Osteocyte (in vitro differentiated cells): ENCODE measurements at regions not wholly inside any gene's neighbourhood (a gene's known extent, or its start where the extent isn't known, plus 50 kb on each side); places are given as distances from the start of the nearest gene placed in this dataset.
"Not testable (repeated sequence)": the region's sequence is repeated elsewhere in the genome, so short reads cannot be mapped to it uniquely, and the experiment has no call there.

ENCODE experiments used
- DNase-seq: peaks from one replicate; pipeline ENCODE4 v3.0.0; 2021; ENCODE audit warnings: mixed read lengths; ENCODE audit not compliant: unreplicated experiment; ENCODE audit errors: extremely low spot score
- H3K27ac Mint-ChIP-seq: one replicate; pipeline ENCODE4 v1.8.0; 2021; ENCODE audit warnings: mild to moderate bottlenecking, mixed read lengths; ENCODE audit not compliant: unreplicated experiment
- H3K27me3 Mint-ChIP-seq: one replicate; pipeline ENCODE4 v1.8.0; 2021; ENCODE audit warnings: mixed read lengths; ENCODE audit not compliant: unreplicated experiment
- H3K36me3 Mint-ChIP-seq: one replicate; pipeline ENCODE4 v1.8.0; 2021; ENCODE audit warnings: mixed read lengths; ENCODE audit not compliant: unreplicated experiment
- H3K4me1 Mint-ChIP-seq: one replicate; pipeline ENCODE4 v1.8.0; 2021; ENCODE audit warnings: mixed read lengths; ENCODE audit not compliant: unreplicated experiment
- H3K4me3 Mint-ChIP-seq: one replicate; pipeline ENCODE4 v1.8.0; 2021; ENCODE audit warnings: mild to moderate bottlenecking, moderate library complexity, mixed read lengths; ENCODE audit not compliant: unreplicated experiment
- H3K9me3 Mint-ChIP-seq: one replicate; pipeline ENCODE4 v1.8.0; 2021; ENCODE audit warnings: mixed read lengths; ENCODE audit not compliant: unreplicated experiment
- CTCF ChIP-seq: fragments of 200-600 bp; sonication (generic); IDR thresholded peaks from 2 replicates; pipeline ENCODE4 v1.5.0; 2021; ENCODE audit warnings: antibody characterized with exemption, mild to moderate bottlenecking, moderate library complexity

GRCh38 chr5:116778032-116778431, 203.4 kb upstream of the SEMA6A start:
- peaks cover 4% of the 10 kb centered on the region for H3K9me3 Mint-ChIP-seq
- H3K27ac Mint-ChIP-seq: no peak overlapping the region
- no peak overlapping the region for H3K4me3 Mint-ChIP-seq
- no peak for TF ChIP-seq CTCF
- peaks cover 7% of the 10 kb centered on the region for H3K27me3 Mint-ChIP-seq
- H3K36me3 Mint-ChIP-seq: no peaks in the 10 kb centered on the region
- DNase-seq: no peak
- peaks cover 11% of the 10 kb centered on the region for H3K4me1 Mint-ChIP-seq

GRCh38 chr5:116773926-116774325, 199.3 kb upstream of the SEMA6A start:
- H3K4me1 Mint-ChIP-seq: peaks cover 35% of the 10 kb centered on the region
- H3K36me3 Mint-ChIP-seq: no peaks in the 10 kb centered on the region
- TF ChIP-seq CTCF: no peak
- H3K4me3 Mint-ChIP-seq: no peak overlapping the region
- peaks cover 7% of the 10 kb centered on the region for H3K27me3 Mint-ChIP-seq
- peaks cover 4% of the 10 kb centered on the region for H3K9me3 Mint-ChIP-seq
- DNase-seq: no peak
- H3K27ac Mint-ChIP-seq: no peak overlapping the region

GRCh38 chr5:116772806-116773205, 198.2 kb upstream of the SEMA6A start:
- DNase-seq: no peak
- TF ChIP-seq CTCF: no peak
- no peaks in the 10 kb centered on the region for H3K36me3 Mint-ChIP-seq
- no peak overlapping the region for H3K27ac Mint-ChIP-seq
- peaks cover 4% of the 10 kb centered on the region for H3K9me3 Mint-ChIP-seq
- H3K4me1 Mint-ChIP-seq: peaks cover 26% of the 10 kb centered on the region
- H3K4me3 Mint-ChIP-seq: no peak overlapping the region
- H3K27me3 Mint-ChIP-seq: peaks cover 7% of the 10 kb centered on the region

GRCh38 chr5:116772152-116772501, 197.5 kb upstream of the SEMA6A start:
- H3K4me1 Mint-ChIP-seq: peaks cover 24% of the 10 kb centered on the region
- no peak overlapping the region for H3K4me3 Mint-ChIP-seq
- peaks cover 4% of the 10 kb centered on the region for H3K9me3 Mint-ChIP-seq
- no peak for TF ChIP-seq CTCF
- no peak for DNase-seq
- no peaks in the 10 kb centered on the region for H3K36me3 Mint-ChIP-seq
- peaks cover 7% of the 10 kb centered on the region for H3K27me3 Mint-ChIP-seq
- H3K27ac Mint-ChIP-seq: peak overlapping the region; percentile 49

- H3K27ac Mint-ChIP-seq: peak overlapping the region; percentile 49
- no peak overlapping the region for H3K4me3 Mint-ChIP-seq
- H3K27me3 Mint-ChIP-seq: peaks cover 3% of the 10 kb centered on the region
- no peaks in the 10 kb centered on the region for H3K9me3 Mint-ChIP-seq
- no peak for DNase-seq
- TF ChIP-seq CTCF: no peak
- no peaks in the 10 kb centered on the region for H3K36me3 Mint-ChIP-seq
- peaks cover 28% of the 10 kb centered on the region for H3K4me1 Mint-ChIP-seq
Observed at GRCh38 chr5:116771466-116772151, 197.0 kb upstream of the SEMA6A start.

GRCh38 chr5:116769953-116770352, 195.3 kb upstream of the SEMA6A start:
- DNase-seq, H3K27ac Mint-ChIP-seq, H3K4me3 Mint-ChIP-seq, H3K27me3 Mint-ChIP-seq, H3K36me3 Mint-ChIP-seq, H3K9me3 Mint-ChIP-seq: not testable (repeated sequence)
- peaks cover 43% of the 10 kb centered on the region for H3K4me1 Mint-ChIP-seq
